Fibroblast of the aortic adventitia (primary cell): ENCODE measurements at regions not wholly inside any gene's neighbourhood (a gene's known extent, or its start where the extent isn't known, plus 50 kb on each side); places are given as distances from the start of the nearest gene placed in this dataset.

Experiments used
- DNase-seq: peaks from one replicate; pipeline ENCODE4 v3.0.0-alpha.2; 2010; ENCODE audit warnings: low read depth
- H3K4me3 ChIP-seq: 2 replicates; pipeline ENCODE4 v1.5.1; 2011; ENCODE audit warnings: low read depth, mild to moderate bottlenecking, control low read depth, low read length, moderate library complexity
- CTCF ChIP-seq: IDR thresholded peaks from 2 replicates; pipeline ENCODE4 v1.5.1; 2011; ENCODE audit warnings: mild to moderate bottlenecking, low read length, control low read depth, inconsistent platforms; ENCODE audit not compliant: insufficient read depth

- H3K4me3 ChIP-seq: no peak overlapping the region
- TF ChIP-seq CTCF: no peak
- peak; percentile 45 for DNase-seq
Observed at GRCh38 chr6:133741375-133741861, 147.5 kb upstream of the TCF21 start.

GRCh38 chr6:133743621-133744020, 145.3 kb upstream of the TCF21 start:
- TF ChIP-seq CTCF: no peak
- no peak for DNase-seq
- H3K4me3 ChIP-seq: no peak overlapping the region

- no peak overlapping the region for H3K4me3 ChIP-seq
- no peak for TF ChIP-seq CTCF
- no peak for DNase-seq
Observed at GRCh38 chr6:133746417-133746770, 142.5 kb upstream of the TCF21 start.

GRCh38 chr6:133748628-133749027, 140.3 kb upstream of the TCF21 start:
- DNase-seq: no peak
- H3K4me3 ChIP-seq: no peak overlapping the region
- TF ChIP-seq CTCF: no peak

GRCh38 chr6:133749427-133749826, 139.5 kb upstream of the TCF21 start:
- no peak overlapping the region for H3K4me3 ChIP-seq
- DNase-seq: no peak
- no peak for TF ChIP-seq CTCF

- DNase-seq: no peak
- no peak overlapping the region for H3K4me3 ChIP-seq
- TF ChIP-seq CTCF: no peak
Observed at GRCh38 chr6:133752129-133752528, 136.8 kb upstream of the TCF21 start.

- H3K4me3 ChIP-seq: no peak overlapping the region
- DNase-seq: no peak
- no peak for TF ChIP-seq CTCF
Observed at GRCh38 chr6:133753756-133754155, 135.2 kb upstream of the TCF21 start.
